ENCODE measurements at regions not wholly inside any gene's neighbourhood (a gene's known extent, or its start where the extent isn't known, plus 50 kb on each side); places are given as distances from the start of the nearest gene placed in this dataset.
"Not testable (repeated sequence)": the region's sequence is repeated elsewhere in the genome, so short reads cannot be mapped to it uniquely, and the experiment has no call there.

DNA sequence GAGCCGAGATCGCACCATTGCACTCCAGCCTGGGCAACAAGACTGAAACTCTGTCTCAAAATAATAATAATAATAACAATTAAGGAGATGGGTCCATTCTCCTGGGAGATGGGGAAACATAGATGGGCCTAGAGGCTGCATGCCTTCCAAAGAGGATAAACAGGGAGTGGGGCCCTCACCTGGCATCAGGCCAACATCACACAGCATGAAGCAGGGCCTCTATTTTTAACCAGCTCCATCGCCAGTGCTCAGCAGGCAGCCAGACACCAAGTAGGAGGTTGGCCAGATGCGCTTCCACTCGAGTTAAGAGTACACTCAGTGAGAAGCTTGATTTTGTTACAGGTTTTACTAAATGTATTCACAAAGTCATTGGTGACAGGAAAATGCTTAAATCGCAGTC lies 352.0 kb downstream of the RRAGC start:
- no peak for DNase-seq
- H3K4me1 ChIP-seq (ENCODE audit: control insufficient read depth in 1 of 2, insufficient read depth in 2 of 2, low read length in 2 of 2) = no peaks in the 10 kb centered on the region
- no peaks in the 10 kb centered on the region for H3K27me3 ChIP-seq (ENCODE audit: control insufficient read depth in 1 of 2, insufficient read depth in 2 of 2, low read length in 1 of 2)
- no peak for ATAC-seq (ENCODE audit: low FRiP score)
- 65 to 67% methylated on average over 6 of the region's 6 CpGs for WGBS, 2 donors
- no peaks in the 10 kb centered on the region for H3K36me3 ChIP-seq (ENCODE audit: control insufficient read depth in 1 of 2, insufficient read depth in 2 of 2, low read length in 1 of 2)
- intact Hi-C loops (cut with DNase I) = no loop called here
- H3K27ac ChIP-seq (ENCODE audit: low read depth in 1 of 2, low read length in 2 of 2) = no peak overlapping the region
- H3K9me3 ChIP-seq (ENCODE audit: control insufficient read depth, low read length) = no peaks in the 10 kb centered on the region
- H3K4me3 ChIP-seq (ENCODE audit: low read length in 2 of 2) = no peak overlapping the region

- Histone ChIP-seq H3K27me3 (ENCODE audit: control insufficient read depth in 1 of 2, insufficient read depth in 2 of 2, low read length in 1 of 2) (no peaks in the 10 kb centered on the region), H3K9me3 (ENCODE audit: control insufficient read depth, low read length) (no peaks in the 10 kb centered on the region), H3K36me3 (ENCODE audit: control insufficient read depth in 1 of 2, insufficient read depth in 2 of 2, low read length in 1 of 2) (no peaks in the 10 kb centered on the region), H3K4me1 (ENCODE audit: control insufficient read depth in 1 of 2, insufficient read depth in 2 of 2, low read length in 2 of 2) (no peaks in the 10 kb centered on the region), H3K4me3 (ENCODE audit: low read length in 2 of 2) (no peak overlapping the region), H3K27ac (ENCODE audit: low read depth in 1 of 2, low read length in 2 of 2) (no peak overlapping the region)
- 18 to 22% methylated on average over 8 of the region's 8 CpGs for WGBS, 2 donors
- intact Hi-C loops (cut with DNase I) = no loop called here
- no peak for DNase-seq
- ATAC-seq (ENCODE audit: low FRiP score) = no peak
Measured at GRCh38 chr1:38505944-38506343, 353.6 kb downstream of the RRAGC start.

GRCh38 chr1:38502758-38503157 lies 356.8 kb downstream of the RRAGC start:
- no peak for DNase-seq
- 23 to 25% methylated on average over 4 of the region's 4 CpGs for WGBS, 2 donors
- Histone ChIP-seq H3K36me3 (ENCODE audit: control insufficient read depth in 1 of 2, insufficient read depth in 2 of 2, low read length in 1 of 2) (no peaks in the 10 kb centered on the region), H3K27me3 (ENCODE audit: control insufficient read depth in 1 of 2, insufficient read depth in 2 of 2, low read length in 1 of 2) (no peaks in the 10 kb centered on the region), H3K9me3 (ENCODE audit: control insufficient read depth, low read length) (no peaks in the 10 kb centered on the region), H3K27ac (ENCODE audit: low read depth in 1 of 2, low read length in 2 of 2) (no peak overlapping the region), H3K4me1 (ENCODE audit: control insufficient read depth in 1 of 2, insufficient read depth in 2 of 2, low read length in 2 of 2) (no peaks in the 10 kb centered on the region), H3K4me3 (ENCODE audit: low read length in 2 of 2) (no peak overlapping the region)
- ATAC-seq (ENCODE audit: low FRiP score) = no peak
- intact Hi-C loops (cut with DNase I) = no loop called here

DNA sequence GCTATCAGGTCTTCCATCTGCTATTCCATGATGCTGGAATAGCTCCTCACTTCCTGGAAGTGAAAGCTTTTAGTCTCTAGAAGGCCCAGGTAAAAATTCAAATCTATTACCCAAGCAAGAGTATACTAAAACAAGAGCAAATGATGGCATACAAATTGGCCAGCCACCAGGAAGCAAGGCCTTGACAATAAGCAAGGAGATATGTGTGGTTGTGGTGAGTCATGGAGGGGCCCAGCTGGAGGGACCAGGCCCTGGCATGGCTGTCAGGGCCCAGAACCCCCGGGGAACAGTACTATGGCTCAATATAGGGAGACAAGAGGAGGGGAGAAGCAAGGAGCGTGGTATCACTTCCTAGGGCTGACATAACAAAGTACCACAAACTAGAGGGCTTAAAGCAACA lies 358.7 kb downstream of the RRAGC start:
- Histone ChIP-seq H3K27ac (ENCODE audit: low read depth in 1 of 2, low read length in 2 of 2) (no peak overlapping the region), H3K36me3 (ENCODE audit: control insufficient read depth in 1 of 2, insufficient read depth in 2 of 2, low read length in 1 of 2) (no peaks in the 10 kb centered on the region), H3K4me3 (ENCODE audit: low read length in 2 of 2) (no peak overlapping the region), H3K4me1 (ENCODE audit: control insufficient read depth in 1 of 2, insufficient read depth in 2 of 2, low read length in 2 of 2) (no peaks in the 10 kb centered on the region), H3K9me3 (ENCODE audit: control insufficient read depth, low read length) (no peaks in the 10 kb centered on the region), H3K27me3 (ENCODE audit: control insufficient read depth in 1 of 2, insufficient read depth in 2 of 2, low read length in 1 of 2) (no peaks in the 10 kb centered on the region)
- intact Hi-C loops (cut with DNase I) = no loop called here
- ATAC-seq (ENCODE audit: low FRiP score) (no peak), DNase-seq (no peak)
- 70 to 95% methylated on average over 2 of the region's 2 CpGs for WGBS, 2 donors

GRCh38 chr1:38500352-38500751 lies 359.2 kb downstream of the RRAGC start:
- Histone ChIP-seq H3K27ac (ENCODE audit: low read depth in 1 of 2, low read length in 2 of 2) (no peak overlapping the region), H3K9me3 (ENCODE audit: control insufficient read depth, low read length) (no peaks in the 10 kb centered on the region), H3K4me1 (ENCODE audit: control insufficient read depth in 1 of 2, insufficient read depth in 2 of 2, low read length in 2 of 2) (no peaks in the 10 kb centered on the region), H3K4me3 (ENCODE audit: low read length in 2 of 2) (no peak overlapping the region), H3K27me3 (ENCODE audit: control insufficient read depth in 1 of 2, insufficient read depth in 2 of 2, low read length in 1 of 2) (no peaks in the 10 kb centered on the region), H3K36me3 (ENCODE audit: control insufficient read depth in 1 of 2, insufficient read depth in 2 of 2, low read length in 1 of 2) (no peaks in the 10 kb centered on the region)
- intact Hi-C loops (cut with DNase I) = no loop called here
- 79 to 82% methylated on average over 2 of the region's 2 CpGs for WGBS, 2 donors
- ATAC-seq (ENCODE audit: low FRiP score) = no peak
- DNase-seq = no peak

GRCh38 chr1:38498686-38499085 lies 360.9 kb downstream of the RRAGC start:
- 24 to 28% methylated on average over 7 of the region's 7 CpGs for WGBS, 2 donors
- Histone ChIP-seq H3K4me1 (ENCODE audit: control insufficient read depth in 1 of 2, insufficient read depth in 2 of 2, low read length in 2 of 2) (no peaks in the 10 kb centered on the region), H3K27ac (ENCODE audit: low read depth in 1 of 2, low read length in 2 of 2) (no peak overlapping the region), H3K4me3 (ENCODE audit: low read length in 2 of 2) (no peak overlapping the region), H3K36me3 (ENCODE audit: control insufficient read depth in 1 of 2, insufficient read depth in 2 of 2, low read length in 1 of 2) (no peaks in the 10 kb centered on the region), H3K27me3 (ENCODE audit: control insufficient read depth in 1 of 2, insufficient read depth in 2 of 2, low read length in 1 of 2) (no peaks in the 10 kb centered on the region), H3K9me3 (ENCODE audit: control insufficient read depth, low read length) (no peaks in the 10 kb centered on the region)
- intact Hi-C loops (cut with DNase I) = no loop called here
- ATAC-seq (ENCODE audit: low FRiP score) (no peak), DNase-seq (no peak)

DNA sequence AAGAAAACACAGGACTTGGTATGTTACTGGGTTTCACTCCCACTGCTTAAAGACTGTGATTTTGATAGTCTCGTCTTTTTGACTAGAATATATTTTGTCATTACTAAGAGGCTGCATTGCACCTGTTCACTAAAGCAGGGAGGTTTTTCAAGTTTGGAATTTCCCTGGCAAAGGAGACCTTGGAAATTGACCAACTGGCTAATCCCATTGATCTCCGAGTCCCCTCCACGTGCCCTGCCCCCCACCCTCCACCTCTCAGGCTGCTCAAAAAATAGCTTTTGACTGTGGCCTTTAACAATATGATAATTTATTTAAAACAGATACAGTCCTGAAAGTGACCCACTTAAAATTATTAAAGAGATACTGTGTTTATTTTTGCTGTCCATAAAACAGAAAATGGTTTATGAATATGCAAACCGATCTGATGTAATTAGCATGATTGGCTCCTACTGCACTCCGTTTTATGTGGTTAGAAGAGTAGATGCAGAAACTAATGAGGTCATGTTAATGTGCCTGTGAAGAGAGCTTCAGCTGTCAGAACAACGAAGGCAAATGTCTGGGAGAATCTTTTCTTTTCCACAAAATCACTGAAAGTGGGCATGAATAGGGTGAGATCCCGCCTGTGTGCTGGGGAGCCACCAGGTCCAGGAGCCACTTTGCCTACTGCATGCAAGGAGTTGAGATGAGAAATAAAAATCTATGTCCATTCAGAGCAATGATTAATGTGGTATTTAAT lies 361.5 kb downstream of the RRAGC start:
- Histone ChIP-seq H3K4me1 (ENCODE audit: control insufficient read depth in 1 of 2, insufficient read depth in 2 of 2, low read length in 2 of 2) (no peaks in the 10 kb centered on the region), H3K4me3 (ENCODE audit: low read length in 2 of 2) (no peak overlapping the region), H3K27me3 (ENCODE audit: control insufficient read depth in 1 of 2, insufficient read depth in 2 of 2, low read length in 1 of 2) (no peaks in the 10 kb centered on the region), H3K27ac (ENCODE audit: low read depth in 1 of 2, low read length in 2 of 2) (no peak overlapping the region), H3K9me3 (ENCODE audit: control insufficient read depth, low read length) (no peaks in the 10 kb centered on the region), H3K36me3 (ENCODE audit: control insufficient read depth in 1 of 2, insufficient read depth in 2 of 2, low read length in 1 of 2) (no peaks in the 10 kb centered on the region)
- ATAC-seq (ENCODE audit: low FRiP score) = no peak
- intact Hi-C loops (cut with DNase I) = no loop called here
- WGBS, 2 donors = 57 to 58% methylated on average over 7 of the region's 7 CpGs
- DNase-seq = no peak

DNA sequence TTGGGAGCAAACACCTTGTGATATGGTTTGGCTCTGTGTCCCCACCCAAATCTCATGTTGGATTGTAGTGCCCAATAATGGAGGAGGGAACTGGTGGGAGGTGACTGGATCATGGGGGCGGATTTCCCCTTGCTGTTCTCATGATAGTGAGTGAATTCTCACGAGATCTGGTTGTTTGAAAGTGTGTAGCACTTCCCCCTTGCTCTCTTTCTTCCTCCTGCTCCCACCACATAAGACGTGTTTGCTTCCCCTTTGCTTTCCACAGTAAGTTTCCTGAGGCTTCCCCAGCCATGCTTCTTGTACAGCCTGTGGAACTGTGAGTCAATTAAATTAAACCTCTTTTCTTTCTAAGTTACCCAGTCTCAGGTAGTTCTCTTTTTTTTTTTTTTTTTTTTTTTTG lies 366.3 kb downstream of the RRAGC start:
- intact Hi-C loops (cut with DNase I); DNase-seq; H3K27me3 ChIP-seq (ENCODE audit: control insufficient read depth in 1 of 2, insufficient read depth in 2 of 2, low read length in 1 of 2); H3K9me3 ChIP-seq (ENCODE audit: control insufficient read depth, low read length); H3K27ac ChIP-seq (ENCODE audit: low read depth in 1 of 2, low read length in 2 of 2); H3K4me3 ChIP-seq (ENCODE audit: low read length in 2 of 2); ATAC-seq (ENCODE audit: low FRiP score); H3K4me1 ChIP-seq (ENCODE audit: control insufficient read depth in 1 of 2, insufficient read depth in 2 of 2, low read length in 2 of 2); H3K36me3 ChIP-seq (ENCODE audit: control insufficient read depth in 1 of 2, insufficient read depth in 2 of 2, low read length in 1 of 2): not testable (repeated sequence)
- 52 to 65% methylated on average over 3 of the region's 3 CpGs for WGBS, 2 donors

DNA sequence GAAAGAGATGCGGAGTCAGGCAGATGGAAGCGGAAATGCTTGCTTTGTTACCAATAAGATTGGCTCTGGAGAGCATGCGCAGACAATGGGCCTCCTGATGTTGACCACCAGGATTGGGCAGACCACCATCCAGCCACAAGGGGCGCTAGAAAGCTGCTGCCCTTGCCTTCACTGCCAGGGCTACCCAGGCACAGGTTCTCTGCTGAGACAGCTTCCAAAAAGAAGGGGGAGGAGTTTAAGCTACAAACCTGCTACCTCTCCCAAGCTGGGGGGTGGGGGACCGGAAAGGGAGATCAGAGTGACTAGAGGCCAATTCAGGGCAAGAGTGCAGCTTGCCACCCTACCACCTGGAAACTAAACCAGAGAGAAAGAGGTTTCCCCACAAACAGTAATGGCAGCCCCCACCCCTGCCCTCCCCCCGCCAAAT lies 369.7 kb downstream of the RRAGC start:
- ATAC-seq (ENCODE audit: low FRiP score) = no peak
- Histone ChIP-seq H3K4me1 (ENCODE audit: control insufficient read depth in 1 of 2, insufficient read depth in 2 of 2, low read length in 2 of 2) (no peaks in the 10 kb centered on the region), H3K27ac (ENCODE audit: low read depth in 1 of 2, low read length in 2 of 2) (no peak overlapping the region), H3K9me3 (ENCODE audit: control insufficient read depth, low read length) (no peaks in the 10 kb centered on the region), H3K36me3 (ENCODE audit: control insufficient read depth in 1 of 2, insufficient read depth in 2 of 2, low read length in 1 of 2) (no peaks in the 10 kb centered on the region), H3K27me3 (ENCODE audit: control insufficient read depth in 1 of 2, insufficient read depth in 2 of 2, low read length in 1 of 2) (no peaks in the 10 kb centered on the region), H3K4me3 (ENCODE audit: low read length in 2 of 2) (no peak overlapping the region)
- 32 to 41% methylated on average over 6 of the region's 6 CpGs for WGBS, 2 donors
- DNase-seq = no peak
- intact Hi-C loops (cut with DNase I) = no loop called here

Measured in aorta (tissue), 5 donors.